BLaER1 treated with 17β-estradiol and CSF1 and Interleukin-3, amounts not matched to agents 10 nM and 100 nM (cell line): ENCODE measurements at regions not wholly inside any gene's neighbourhood (a gene's known extent, or its start where the extent isn't known, plus 50 kb on each side); places are given as distances from the start of the nearest gene placed in this dataset.

Experiments used
- H3K27ac ChIP-seq, 11 experiments: shearing (Covaris generic); formaldehyde crosslinking; 2 replicates each; pipeline ENCODE4 v1.8.1; 2022
- H3K27me3 ChIP-seq, 11 experiments: shearing (Covaris generic); formaldehyde crosslinking; 2 replicates each; pipeline ENCODE4 v1.8.1; 2022
- H3K36me3 ChIP-seq, 11 experiments: shearing (Covaris generic); formaldehyde crosslinking; 2 replicates each; pipeline ENCODE4 v1.8.1; 2022
- H3K4me1 ChIP-seq, 10 experiments: shearing (Covaris generic); formaldehyde crosslinking; 2 replicates each; pipeline ENCODE4 v1.8.1; 2022
- H3K4me2 ChIP-seq, 11 experiments: shearing (Covaris generic); formaldehyde crosslinking; 2 replicates each; pipeline ENCODE4 v1.8.1; 2022
- H3K4me3 ChIP-seq, 10 experiments: shearing (Covaris generic); formaldehyde crosslinking; 2 replicates each; pipeline ENCODE4 v1.8.1; 2022
- H3K9ac ChIP-seq, 11 experiments: shearing (Covaris generic); formaldehyde crosslinking; 2 replicates each; pipeline ENCODE4 v1.8.1; 2022
- H3K9me3 ChIP-seq, 11 experiments: shearing (Covaris generic); formaldehyde crosslinking; replicated peaks in 1 of 11; 2 replicates each; pipeline ENCODE4 v1.8.1; 2022
- H4K20me1 ChIP-seq, 11 experiments: shearing (Covaris generic); formaldehyde crosslinking; 2 replicates each; pipeline ENCODE4 v1.8.1; 2022
- Cebpa-rat ChIP-seq, 11 experiments: shearing (Covaris generic); IDR thresholded peaks; 2 replicates each; pipeline ENCODE4 v1.8.1; 2022

DNA sequence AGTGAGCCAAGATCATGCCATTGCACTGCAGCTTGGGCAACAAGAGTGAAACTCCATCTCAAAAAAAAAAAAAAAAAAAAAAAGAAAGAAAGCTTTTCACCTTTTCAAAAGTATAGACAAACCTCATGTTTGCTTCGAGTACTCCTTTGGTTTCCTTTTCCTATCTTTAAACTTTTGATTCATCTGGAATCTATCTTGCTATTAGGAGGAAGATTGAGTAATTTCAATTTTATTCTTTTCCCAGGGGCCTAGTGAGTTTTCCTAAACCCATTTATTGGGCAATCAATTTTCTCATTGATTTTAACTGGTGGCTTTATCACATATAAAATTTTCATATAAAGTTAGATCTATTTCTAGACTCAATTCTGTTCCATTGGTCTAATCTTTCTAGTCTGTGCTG, 190.5 kb upstream of the VEPH1 start:
- no peaks in the 10 kb centered on the region for H3K27me3 ChIP-seq
- no peak for TF ChIP-seq Cebpa-rat (IDR thresholded peaks at IDR 0.05)
- H3K9me3 ChIP-seq = peaks cover 7 to 26% (median 16%) of the 10 kb centered on the region in 11 experiments; a peak in 20 of 22 replicates
- no peak overlapping the region for H3K4me3 ChIP-seq
- H3K9ac ChIP-seq = no peak overlapping the region
- H3K4me2 ChIP-seq = no peak overlapping the region
- no peak overlapping the region for H3K27ac ChIP-seq
- no peaks in the 10 kb centered on the region for H4K20me1 ChIP-seq
- no peaks in the 10 kb centered on the region for H3K36me3 ChIP-seq
- H3K4me1 ChIP-seq = peaks cover 9 to 11% (median 10%) of the 10 kb centered on the region in 10 experiments; a peak in 19 of 20 replicates

DNA sequence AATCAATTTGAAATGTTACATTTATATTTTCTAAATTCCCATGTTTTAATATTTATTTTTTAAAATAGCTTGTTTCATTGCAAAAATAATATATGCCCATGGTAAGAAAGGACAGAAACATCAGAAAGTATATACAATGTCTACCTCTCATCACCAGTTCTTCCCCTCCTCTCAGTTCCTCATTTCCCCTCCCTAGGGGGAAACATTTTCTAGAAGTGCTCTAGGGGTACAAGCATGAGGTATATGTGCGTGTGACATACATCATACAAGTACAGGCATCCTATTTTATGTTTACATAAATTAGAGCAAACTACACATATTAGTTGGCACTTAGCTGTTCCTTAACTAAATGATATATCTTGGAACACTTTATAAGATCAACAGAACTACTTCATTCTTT, 189.3 kb upstream of the VEPH1 start:
- no peak for TF ChIP-seq Cebpa-rat (IDR thresholded peaks at IDR 0.05)
- Histone ChIP-seq H3K27ac (no peak overlapping the region), H3K9me3 (peaks cover 4 to 15% (median 8%) of the 10 kb centered on the region in 11 experiments; a peak in 16 of 22 replicates), H3K9ac (no peak overlapping the region), H3K27me3 (no peaks in the 10 kb centered on the region), H4K20me1 (no peaks in the 10 kb centered on the region), H3K4me2 (no peak overlapping the region), H3K4me3 (no peak overlapping the region), H3K36me3 (no peaks in the 10 kb centered on the region), H3K4me1 (no peaks in the 10 kb centered on the region; a peak in 1 of 20 replicates)

DNA sequence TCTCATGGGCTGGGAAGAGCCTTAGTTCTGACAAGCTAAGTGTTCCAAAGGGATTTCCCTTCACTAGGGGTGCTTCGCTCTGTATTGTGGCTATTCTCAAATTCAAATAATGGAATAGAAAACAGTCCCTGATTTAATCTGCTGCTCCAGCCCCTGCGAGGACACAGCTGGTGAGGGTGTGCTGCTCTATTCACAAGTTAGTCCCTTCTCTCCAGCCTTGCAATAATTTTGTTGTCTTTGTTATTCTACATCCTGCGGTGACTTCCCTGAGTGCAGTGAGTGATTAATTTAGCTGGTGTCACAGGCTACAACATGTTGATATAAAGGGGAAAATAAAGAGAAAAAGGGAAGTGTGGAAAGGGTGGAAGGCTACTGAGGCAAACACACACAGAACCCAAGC, 180.5 kb upstream of the VEPH1 start:
- Histone ChIP-seq H3K36me3 (no peaks in the 10 kb centered on the region), H3K27ac (peak overlapping the region in 4 of 11 experiments; percentile 10 to 54 (median 40); a peak in 6 of 22 replicates), H3K4me2 (peak overlapping the region; percentile 43 to 78 (median 55)), H3K4me1 (peaks cover 10 to 23% (median 13%) of the 10 kb centered on the region in 10 experiments; a peak in 19 of 20 replicates), H3K27me3 (no peaks in the 10 kb centered on the region), H3K9ac (0 out of 22 replicates have a peak overlapping the region, but pooled peaks of 1 of the 11 experiments have one; percentile 23), H3K4me3 (no peak overlapping the region), H3K9me3 (peaks cover 13 to 23% (median 14%) of the 10 kb centered on the region in 11 experiments; a peak in 21 of 22 replicates), H4K20me1 (no peaks in the 10 kb centered on the region)
- TF ChIP-seq Cebpa-rat (IDR thresholded peaks at IDR 0.05) = no peak

DNA sequence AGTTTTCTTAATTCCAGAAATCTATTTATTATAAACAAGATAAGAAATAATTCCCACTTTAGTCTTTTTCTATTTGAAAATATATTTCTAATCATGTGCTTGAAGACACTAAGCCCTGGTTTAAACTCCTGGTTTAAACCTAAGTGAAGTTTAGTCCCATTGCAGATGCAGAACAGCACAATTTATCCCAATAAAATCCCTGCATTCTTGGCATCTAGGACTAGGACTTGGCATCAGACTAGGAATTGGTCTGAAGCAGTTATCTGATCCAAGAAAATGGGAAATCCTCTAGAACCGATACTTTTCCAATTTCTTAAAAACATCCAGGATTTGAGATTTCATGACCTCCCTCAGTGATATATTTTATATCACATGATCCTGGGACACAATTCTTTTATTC, 168.8 kb upstream of the VEPH1 start:
- H3K9ac ChIP-seq = no peak overlapping the region

DNA sequence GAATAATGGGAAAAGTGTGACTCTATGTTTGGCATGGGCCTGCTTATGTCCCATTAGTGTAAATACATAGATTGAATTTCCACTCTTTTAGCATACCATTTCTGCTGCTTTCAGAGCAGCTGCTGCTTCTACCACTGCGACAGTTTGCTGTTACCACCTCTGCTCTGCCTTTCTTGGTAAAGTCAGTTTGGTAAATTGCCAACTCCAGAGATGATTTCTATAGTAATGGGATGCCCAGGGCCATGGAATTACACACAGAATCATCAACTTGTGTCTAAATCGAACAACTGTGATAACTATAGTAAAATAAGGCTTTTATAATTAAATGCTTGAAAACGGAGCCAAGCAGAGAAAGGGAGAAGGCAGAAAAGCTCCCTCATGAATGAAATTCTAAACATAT, 168.4 kb upstream of the VEPH1 start:
- no peak for TF ChIP-seq Cebpa-rat (IDR thresholded peaks at IDR 0.05)
- H3K27me3 ChIP-seq = no peaks in the 10 kb centered on the region
- no peak overlapping the region for H3K27ac ChIP-seq
- no peak overlapping the region for H3K4me2 ChIP-seq
- H3K4me3 ChIP-seq = no peak overlapping the region
- H3K9ac ChIP-seq = no peak overlapping the region
- no peaks in the 10 kb centered on the region for H4K20me1 ChIP-seq
- H3K9me3 ChIP-seq = no peaks in the 10 kb centered on the region
- no peaks in the 10 kb centered on the region for H3K4me1 ChIP-seq
- H3K36me3 ChIP-seq = no peaks in the 10 kb centered on the region

More for the DNA sequence above, 168.8 kb upstream of the VEPH1 start:
- no peak overlapping the region for H3K4me3 ChIP-seq
- no peak for TF ChIP-seq Cebpa-rat (IDR thresholded peaks at IDR 0.05)
- no peaks in the 10 kb centered on the region for H3K27me3 ChIP-seq
- H4K20me1 ChIP-seq = no peaks in the 10 kb centered on the region
- no peaks in the 10 kb centered on the region for H3K4me1 ChIP-seq
- no peak overlapping the region for H3K27ac ChIP-seq
- H3K36me3 ChIP-seq = no peaks in the 10 kb centered on the region
- H3K9me3 ChIP-seq = no peaks in the 10 kb centered on the region
- no peak overlapping the region for H3K4me2 ChIP-seq

DNA sequence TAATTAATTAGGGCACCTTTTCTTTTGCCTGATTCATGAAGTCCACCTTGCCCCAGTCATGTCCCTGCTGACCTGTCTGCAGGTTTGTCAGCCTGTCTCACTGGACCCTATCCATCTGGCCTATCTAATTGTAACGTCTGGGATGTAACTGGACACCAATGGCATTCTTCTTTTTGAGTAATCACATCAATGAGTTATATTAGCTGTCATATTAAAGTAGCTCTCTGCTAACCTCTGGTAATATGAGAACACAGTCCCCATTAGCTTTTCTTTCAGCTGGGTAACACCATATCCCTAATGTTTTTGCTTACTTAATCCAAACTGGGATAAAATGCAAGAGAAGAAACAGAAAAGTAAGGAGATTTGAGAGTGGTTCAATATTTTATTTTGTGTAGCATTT, 166.2 kb upstream of the VEPH1 start:
- no peaks in the 10 kb centered on the region for H3K4me1 ChIP-seq
- no peaks in the 10 kb centered on the region for H3K9me3 ChIP-seq

DNA sequence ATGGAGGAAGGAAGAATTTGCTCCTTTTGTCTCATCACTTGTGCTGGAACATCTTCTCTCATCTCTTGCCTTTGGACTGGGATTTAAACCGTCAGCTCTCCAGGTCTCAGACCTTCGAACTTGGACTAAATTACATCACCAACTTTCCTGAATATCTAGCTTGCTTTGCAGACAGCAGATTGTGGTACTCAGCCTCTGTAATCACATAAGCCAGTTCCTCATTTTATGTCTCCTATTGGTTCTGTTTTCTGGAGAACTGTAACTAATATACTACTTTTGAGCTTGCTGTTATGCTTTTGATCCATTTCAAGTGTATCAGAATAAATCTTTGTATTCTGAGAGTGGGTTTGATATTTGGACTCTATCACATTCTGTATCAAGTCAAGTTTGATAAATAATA, 164.3 kb upstream of the VEPH1 start:
- H3K27ac ChIP-seq = no peak overlapping the region
- H4K20me1 ChIP-seq = no peaks in the 10 kb centered on the region
- H3K4me3 ChIP-seq = no peak overlapping the region
- no peak overlapping the region for H3K9ac ChIP-seq
- no peaks in the 10 kb centered on the region for H3K36me3 ChIP-seq
- no peak for TF ChIP-seq Cebpa-rat (IDR thresholded peaks at IDR 0.05)
- H3K9me3 ChIP-seq = no peaks in the 10 kb centered on the region
- H3K4me2 ChIP-seq = no peak overlapping the region
- H3K4me1 ChIP-seq = no peaks in the 10 kb centered on the region
- no peaks in the 10 kb centered on the region for H3K27me3 ChIP-seq

More for the DNA sequence above, 166.2 kb upstream of the VEPH1 start:
- Histone ChIP-seq H3K9ac (no peak overlapping the region), H3K27ac (no peak overlapping the region), H3K4me3 (no peak overlapping the region), H4K20me1 (no peaks in the 10 kb centered on the region), H3K4me2 (no peak overlapping the region), H3K27me3 (no peaks in the 10 kb centered on the region), H3K36me3 (no peaks in the 10 kb centered on the region)
- no peak for TF ChIP-seq Cebpa-rat (IDR thresholded peaks at IDR 0.05)

DNA sequence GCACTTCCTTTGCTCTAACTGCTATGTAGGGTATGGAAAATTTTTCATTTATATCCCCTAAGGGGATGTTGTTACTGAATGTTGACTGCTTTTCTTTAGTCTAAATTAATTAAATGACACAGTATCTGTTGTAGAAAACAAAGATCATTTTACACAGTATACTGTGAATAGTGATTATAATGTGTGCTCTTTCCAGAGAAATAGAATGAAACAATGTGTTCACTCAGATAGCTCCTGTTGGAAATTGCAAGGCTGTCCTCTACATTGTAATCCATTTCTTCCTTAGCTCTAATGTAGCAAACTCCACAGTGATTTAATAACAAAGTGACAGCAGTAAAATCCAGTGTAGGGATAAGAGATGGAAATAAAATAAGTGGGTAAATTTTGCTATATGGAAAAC, 159.0 kb upstream of the VEPH1 start:
- Histone ChIP-seq H3K36me3 (no peaks in the 10 kb centered on the region), H3K4me3 (no peak overlapping the region), H3K27ac (no peak overlapping the region), H3K9ac (no peak overlapping the region), H3K4me2 (peak overlapping the region in 5 of 11 experiments; percentile 6 to 56 (median 22); a peak in 8 of 22 replicates), H3K4me1 (peaks cover 0 to 9% (median 0%) of the 10 kb centered on the region in 10 experiments; a peak in 2 of 20 replicates), H4K20me1 (no peaks in the 10 kb centered on the region), H3K9me3 (no peaks in the 10 kb centered on the region), H3K27me3 (no peaks in the 10 kb centered on the region)
- no peak for TF ChIP-seq Cebpa-rat (IDR thresholded peaks at IDR 0.05)

DNA sequence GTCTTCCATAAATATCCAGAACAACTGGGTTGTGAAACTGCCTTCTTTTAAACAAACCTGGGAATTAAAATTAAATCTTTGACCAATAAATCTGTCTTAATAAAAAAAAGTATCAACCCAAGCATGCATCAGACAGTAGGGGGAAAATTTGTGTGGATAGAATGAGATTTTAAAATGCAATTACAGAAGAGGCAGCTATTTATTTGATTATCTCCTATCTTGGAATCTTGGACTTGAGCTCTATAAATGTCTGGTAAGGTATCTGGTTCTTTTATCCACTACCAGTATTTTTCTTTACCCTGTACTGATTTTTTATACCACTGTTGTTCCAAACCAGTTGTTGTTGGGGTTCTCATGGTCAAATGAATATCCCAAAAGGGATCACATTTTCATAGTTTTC, 157.6 kb upstream of the VEPH1 start:
- no peak overlapping the region for H3K9ac ChIP-seq
- TF ChIP-seq Cebpa-rat (IDR thresholded peaks at IDR 0.05) = no peak
- no peak overlapping the region for H3K4me3 ChIP-seq
- H3K9me3 ChIP-seq = no peaks in the 10 kb centered on the region
- H3K27ac ChIP-seq = no peak overlapping the region
- no peak overlapping the region for H3K4me2 ChIP-seq
- H3K36me3 ChIP-seq = no peaks in the 10 kb centered on the region
- H4K20me1 ChIP-seq = no peaks in the 10 kb centered on the region
- H3K27me3 ChIP-seq = no peaks in the 10 kb centered on the region
- peaks cover 0 to 9% (median 0%) of the 10 kb centered on the region in 10 experiments; a peak in 2 of 20 replicates for H3K4me1 ChIP-seq

DNA sequence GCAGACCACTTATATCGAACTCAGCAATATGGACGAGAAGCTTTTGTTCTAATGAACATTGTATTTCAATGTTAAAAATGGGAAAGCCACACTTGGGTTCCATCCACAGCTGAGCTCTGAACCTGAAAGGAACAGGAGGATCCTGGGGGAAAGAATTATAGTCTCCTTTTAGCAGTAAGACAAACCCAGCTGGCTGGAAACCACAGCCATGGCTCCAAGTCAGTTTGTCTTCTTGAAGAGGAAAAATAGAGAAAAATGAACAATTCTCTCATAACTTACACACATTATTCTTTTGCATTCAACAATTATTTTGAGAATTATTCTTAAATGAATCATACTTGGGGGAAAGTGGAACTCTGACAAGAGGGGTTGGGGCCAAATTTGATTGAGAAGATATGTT, 149.2 kb upstream of the VEPH1 start:
- no peak overlapping the region for H3K4me3 ChIP-seq
- no peaks in the 10 kb centered on the region for H3K36me3 ChIP-seq

More for the DNA sequence above, 149.2 kb upstream of the VEPH1 start:
- Histone ChIP-seq H3K4me1 (peaks cover 0 to 24% (median 0%) of the 10 kb centered on the region in 10 experiments; a peak in 6 of 20 replicates), H3K27ac (no peak overlapping the region), H4K20me1 (no peaks in the 10 kb centered on the region), H3K4me2 (no peak overlapping the region), H3K9me3 (no peaks in the 10 kb centered on the region), H3K27me3 (no peaks in the 10 kb centered on the region), H3K9ac (no peak overlapping the region)
- TF ChIP-seq Cebpa-rat (IDR thresholded peaks at IDR 0.05) = no peak
